ENCODE measurements at regions not wholly inside any gene's neighbourhood (a gene's known extent, or its start where the extent isn't known, plus 50 kb on each side); places are given as distances from the start of the nearest gene placed in this dataset.

DNA sequence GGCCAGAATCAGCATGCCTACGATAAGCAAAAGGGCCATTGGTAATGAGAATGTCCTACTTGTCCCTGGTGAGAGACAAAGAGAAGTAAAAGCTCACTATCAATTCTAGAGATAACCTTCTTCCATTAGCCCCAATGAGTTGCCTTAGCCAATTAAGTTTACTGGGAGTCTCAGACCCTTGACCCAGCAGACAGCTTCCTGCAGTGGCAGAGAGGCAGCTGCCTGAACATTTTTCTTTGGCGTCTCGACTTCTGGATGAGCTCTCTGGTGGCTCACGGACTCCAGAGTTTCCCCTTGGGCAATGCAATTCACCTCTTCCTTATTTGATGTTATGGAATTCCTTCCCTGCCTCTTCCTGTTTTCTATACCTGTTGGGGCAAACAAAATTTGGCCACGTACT lies 1034.4 kb downstream of the NAALADL2 start:
- no peak for FAIRE-seq
- no peak for DNase-seq (ENCODE audit: insufficient read length, low spot score)
- TF ChIP-seq TAF1 (IDR thresholded peaks at IDR 0.05; ENCODE audit: low read depth, low read length) = no peak
- no peak for TF ChIP-seq PAX5 (IDR thresholded peaks at IDR 0.05; ENCODE audit: insufficient read depth, low read length, severe bottlenecking)
- TF ChIP-seq SPI1 (IDR thresholded peaks at IDR 0.05; ENCODE audit: low read depth, low read length) = no peak
- TF ChIP-seq POLR2A (IDR thresholded peaks at IDR 0.05; ENCODE audit: low read depth, low read length) = no peak

DNA sequence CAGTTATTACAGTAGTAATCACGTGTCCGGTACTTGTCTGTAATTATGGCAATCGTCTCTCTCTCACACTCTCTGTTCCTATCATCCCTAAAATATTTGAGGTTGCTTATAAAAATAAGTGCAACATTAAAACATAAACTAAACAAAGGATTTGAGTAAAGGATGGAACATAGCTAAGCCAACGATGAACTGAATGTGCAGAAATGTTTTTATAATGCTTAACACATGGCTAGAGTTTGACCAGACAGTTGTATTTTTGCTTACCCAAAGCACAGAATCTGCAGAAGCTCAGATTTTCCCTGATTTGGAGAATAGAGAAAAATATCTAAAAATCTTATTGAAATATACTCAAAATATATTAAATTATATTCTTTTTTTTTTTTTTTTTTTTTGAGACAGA lies 1030.9 kb downstream of the NAALADL2 start:
- DNase-seq (ENCODE audit: insufficient read length, low spot score) (no peak), FAIRE-seq (no peak)
- TF ChIP-seq POU2F2 (IDR thresholded peaks at IDR 0.05; ENCODE audit: low read depth, low read length) (no peak), TAF1 (IDR thresholded peaks at IDR 0.05; ENCODE audit: low read depth, low read length) (no peak), PAX5 (IDR thresholded peaks at IDR 0.05; ENCODE audit: insufficient read depth, low read length, severe bottlenecking) (no peak), POLR2A (IDR thresholded peaks at IDR 0.05; ENCODE audit: low read depth, low read length) (no peak), SPI1 (IDR thresholded peaks at IDR 0.05; ENCODE audit: low read depth, low read length) (no peak), POLR2AphosphoS5 (IDR thresholded peaks at IDR 0.05; ENCODE audit: low read depth, low read length) (no peak)

DNA sequence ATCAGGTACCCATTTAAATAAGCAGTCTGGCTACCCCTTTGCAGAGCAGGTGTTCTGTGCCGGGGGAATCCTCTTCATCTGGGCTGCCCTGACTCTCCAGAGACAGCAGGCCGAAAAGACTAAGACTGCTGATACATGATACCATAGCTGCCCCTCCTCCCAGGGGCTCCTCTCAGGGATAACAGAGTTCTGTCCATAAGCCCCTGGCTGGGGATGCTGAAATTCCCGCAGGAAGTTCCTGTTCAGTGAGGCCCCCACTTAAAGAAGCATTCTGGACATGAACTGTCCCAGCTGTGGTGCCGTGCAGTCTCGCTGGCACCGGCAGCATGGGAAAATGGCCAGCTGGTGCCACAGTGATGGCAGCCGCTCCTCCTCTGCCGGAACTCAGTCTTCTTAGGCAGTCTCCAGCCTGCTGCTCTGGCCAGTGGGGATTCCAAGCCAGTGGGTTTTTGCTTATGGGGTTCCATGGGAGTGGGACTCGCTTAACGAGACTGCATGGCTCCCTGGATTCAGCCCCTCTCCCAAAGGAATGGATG lies 1026.2 kb downstream of the NAALADL2 start:
- FAIRE-seq (no peak), DNase-seq (ENCODE audit: insufficient read length, low spot score) (no peak)
- TF ChIP-seq PAX5 (IDR thresholded peaks at IDR 0.05; ENCODE audit: insufficient read depth, low read length, severe bottlenecking) = no peak
- no peak for TF ChIP-seq SPI1 (IDR thresholded peaks at IDR 0.05; ENCODE audit: low read depth, low read length)
- no peak for TF ChIP-seq POLR2A (IDR thresholded peaks at IDR 0.05; ENCODE audit: low read depth, low read length)
- no peak for TF ChIP-seq POLR2AphosphoS5 (IDR thresholded peaks at IDR 0.05; ENCODE audit: low read depth, low read length)
- no peak for TF ChIP-seq TAF1 (IDR thresholded peaks at IDR 0.05; ENCODE audit: low read depth, low read length)
- TF ChIP-seq POU2F2 (IDR thresholded peaks at IDR 0.05; ENCODE audit: low read depth, low read length) = no peak

DNA sequence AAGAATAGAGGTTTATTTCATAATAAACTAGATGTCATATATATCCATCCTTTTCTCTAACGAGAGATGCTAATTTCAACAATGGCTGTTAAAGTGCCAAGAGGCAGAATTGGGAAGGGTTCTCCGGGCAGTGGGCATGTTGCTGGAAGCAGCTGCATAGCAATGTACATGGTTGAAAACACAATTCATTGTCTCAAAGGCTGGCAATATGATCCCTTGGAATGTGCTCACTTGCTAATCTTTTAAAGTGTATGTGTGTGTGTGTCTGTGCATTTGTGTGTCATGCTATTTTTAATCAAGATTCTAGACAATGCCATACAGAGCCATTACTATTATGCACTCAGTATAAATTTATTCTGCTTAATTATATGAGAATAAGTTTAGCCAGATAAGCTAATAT lies 1020.3 kb downstream of the NAALADL2 start:
- FAIRE-seq (no peak), DNase-seq (ENCODE audit: insufficient read length, low spot score) (no peak)
- TF ChIP-seq SPI1 (IDR thresholded peaks at IDR 0.05; ENCODE audit: low read depth, low read length) (no peak), POLR2AphosphoS5 (IDR thresholded peaks at IDR 0.05; ENCODE audit: low read depth, low read length) (no peak), PAX5 (IDR thresholded peaks at IDR 0.05; ENCODE audit: insufficient read depth, low read length, severe bottlenecking) (no peak), TAF1 (IDR thresholded peaks at IDR 0.05; ENCODE audit: low read depth, low read length) (no peak), POLR2A (IDR thresholded peaks at IDR 0.05; ENCODE audit: low read depth, low read length) (no peak), POU2F2 (IDR thresholded peaks at IDR 0.05; ENCODE audit: low read depth, low read length) (no peak)

DNA sequence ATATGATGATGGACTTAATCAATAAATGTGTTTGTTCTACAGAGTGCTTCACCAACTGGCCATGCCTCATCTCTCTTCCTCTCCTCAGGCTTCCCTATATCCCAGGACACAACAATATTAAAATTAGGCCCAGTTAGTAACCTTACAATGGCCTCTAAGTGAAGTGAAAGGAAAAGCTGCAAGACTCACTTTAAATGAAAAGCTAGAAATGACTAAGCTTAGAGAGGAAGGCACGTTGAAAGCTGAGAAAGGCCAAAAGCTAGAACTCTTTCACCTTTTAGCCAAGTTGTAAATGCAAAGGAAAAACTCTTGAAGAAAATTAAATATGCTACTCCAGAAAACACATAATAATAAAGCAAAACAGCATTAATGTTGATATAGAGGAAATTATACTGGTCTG lies 1010.3 kb downstream of the NAALADL2 start:
- no peak for DNase-seq (ENCODE audit: insufficient read length, low spot score)
- TF ChIP-seq TAF1 (IDR thresholded peaks at IDR 0.05; ENCODE audit: low read depth, low read length) (no peak), POLR2A (IDR thresholded peaks at IDR 0.05; ENCODE audit: low read depth, low read length) (no peak), POLR2AphosphoS5 (IDR thresholded peaks at IDR 0.05; ENCODE audit: low read depth, low read length) (no peak), POU2F2 (IDR thresholded peaks at IDR 0.05; ENCODE audit: low read depth, low read length) (no peak), PAX5 (IDR thresholded peaks at IDR 0.05; ENCODE audit: insufficient read depth, low read length, severe bottlenecking) (no peak), SPI1 (IDR thresholded peaks at IDR 0.05; ENCODE audit: low read depth, low read length) (no peak)
- no peak for FAIRE-seq

DNA sequence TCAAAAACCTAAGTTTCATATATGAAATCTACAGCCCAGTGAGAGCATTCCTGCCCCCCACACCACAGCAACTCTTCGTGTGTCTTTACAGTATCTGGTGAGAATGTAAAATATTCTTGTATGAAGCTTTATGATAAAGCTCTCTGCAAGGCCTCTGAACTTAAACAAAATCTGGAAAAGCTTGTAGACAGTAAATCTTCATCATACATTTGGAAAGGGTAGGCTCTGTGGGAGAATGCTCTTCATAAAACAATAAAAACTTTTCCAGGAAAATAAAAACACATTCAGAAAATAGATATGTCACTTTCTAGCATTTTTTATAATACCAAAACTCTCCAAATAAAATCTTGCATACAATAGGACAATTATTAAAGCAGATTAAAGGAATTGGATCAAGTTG lies 1009.5 kb downstream of the NAALADL2 start:
- FAIRE-seq = no peak
- TF ChIP-seq POLR2A (IDR thresholded peaks at IDR 0.05; ENCODE audit: low read depth, low read length) (no peak), PAX5 (IDR thresholded peaks at IDR 0.05; ENCODE audit: insufficient read depth, low read length, severe bottlenecking) (no peak), SPI1 (IDR thresholded peaks at IDR 0.05; ENCODE audit: low read depth, low read length) (no peak), POLR2AphosphoS5 (IDR thresholded peaks at IDR 0.05; ENCODE audit: low read depth, low read length) (no peak), TAF1 (IDR thresholded peaks at IDR 0.05; ENCODE audit: low read depth, low read length) (no peak), POU2F2 (IDR thresholded peaks at IDR 0.05; ENCODE audit: low read depth, low read length) (no peak)
- DNase-seq (ENCODE audit: insufficient read length, low spot score) = no peak

DNA sequence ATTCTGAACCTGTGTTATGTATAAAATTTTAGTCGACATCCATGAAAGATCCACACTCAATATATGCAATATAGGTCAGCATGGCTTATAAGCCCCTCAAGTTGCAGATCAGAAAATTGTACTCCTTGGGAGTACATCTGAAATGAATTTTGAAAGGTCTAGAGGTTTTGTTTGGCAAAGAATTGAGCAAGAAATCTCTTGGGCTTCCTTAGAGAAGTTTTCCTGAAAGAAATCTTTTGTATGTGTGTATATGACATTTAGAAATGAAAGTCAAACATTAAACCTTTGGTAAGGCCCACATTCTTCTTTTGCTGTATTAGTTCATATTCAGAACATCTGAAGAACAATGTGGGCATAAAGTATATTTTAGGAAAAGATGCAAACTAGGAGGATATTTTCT lies 1006.6 kb downstream of the NAALADL2 start:
- DNase-seq (ENCODE audit: insufficient read length, low spot score) = no peak
- TF ChIP-seq POLR2AphosphoS5 (IDR thresholded peaks at IDR 0.05; ENCODE audit: low read depth, low read length) (no peak), POU2F2 (IDR thresholded peaks at IDR 0.05; ENCODE audit: low read depth, low read length) (no peak), SPI1 (IDR thresholded peaks at IDR 0.05; ENCODE audit: low read depth, low read length) (no peak), TAF1 (IDR thresholded peaks at IDR 0.05; ENCODE audit: low read depth, low read length) (no peak), PAX5 (IDR thresholded peaks at IDR 0.05; ENCODE audit: insufficient read depth, low read length, severe bottlenecking) (no peak), POLR2A (IDR thresholded peaks at IDR 0.05; ENCODE audit: low read depth, low read length) (no peak)
- no peak for FAIRE-seq

DNA sequence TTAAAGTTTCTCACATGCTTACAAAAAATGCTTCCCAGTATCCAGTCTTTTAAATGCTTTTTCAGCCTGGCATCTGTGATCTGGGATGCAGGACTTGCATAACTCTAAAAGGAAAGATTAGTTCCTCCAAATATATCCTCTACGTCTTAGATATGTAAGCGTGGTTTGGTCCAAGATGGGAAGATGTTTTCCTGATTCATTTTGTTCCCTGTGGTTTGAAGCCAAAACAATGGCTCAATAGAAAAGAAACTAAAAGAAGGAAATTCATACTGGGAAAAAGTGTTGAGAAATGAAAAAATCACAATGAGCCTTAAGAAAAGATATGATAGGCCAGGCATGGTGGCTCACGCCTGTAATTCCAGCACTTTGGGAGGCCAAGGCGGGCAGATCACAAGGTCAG lies 1002.8 kb downstream of the NAALADL2 start:
- no peak for FAIRE-seq
- TF ChIP-seq TAF1 (IDR thresholded peaks at IDR 0.05; ENCODE audit: low read depth, low read length) (no peak), POLR2A (IDR thresholded peaks at IDR 0.05; ENCODE audit: low read depth, low read length) (no peak), POU2F2 (IDR thresholded peaks at IDR 0.05; ENCODE audit: low read depth, low read length) (no peak)
- DNase-seq (ENCODE audit: insufficient read length, low spot score) = no peak

All from GM12891 (cell line).